ENCODE measurements at regions not wholly inside any gene's neighbourhood (a gene's known extent, or its start where the extent isn't known, plus 50 kb on each side); places are given as distances from the start of the nearest gene placed in this dataset.

GRCh38 chr9:87086221-87086818, 139.0 kb upstream of the GAS1 start:
- DNase-seq: no peak

- no peak for DNase-seq
These were observed 139.9 kb upstream of the GAS1 start for GRCh38 chr9:87087197-87087596.

- DNase-seq: no peak
These were observed 140.9 kb upstream of the GAS1 start for GRCh38 chr9:87088192-87088591.

GRCh38 chr9:87088621-87089365, 141.5 kb upstream of the GAS1 start:
- no peak for DNase-seq

- no peak for DNase-seq
These were observed 142.2 kb upstream of the GAS1 start for GRCh38 chr9:87089506-87089905.

DNA sequence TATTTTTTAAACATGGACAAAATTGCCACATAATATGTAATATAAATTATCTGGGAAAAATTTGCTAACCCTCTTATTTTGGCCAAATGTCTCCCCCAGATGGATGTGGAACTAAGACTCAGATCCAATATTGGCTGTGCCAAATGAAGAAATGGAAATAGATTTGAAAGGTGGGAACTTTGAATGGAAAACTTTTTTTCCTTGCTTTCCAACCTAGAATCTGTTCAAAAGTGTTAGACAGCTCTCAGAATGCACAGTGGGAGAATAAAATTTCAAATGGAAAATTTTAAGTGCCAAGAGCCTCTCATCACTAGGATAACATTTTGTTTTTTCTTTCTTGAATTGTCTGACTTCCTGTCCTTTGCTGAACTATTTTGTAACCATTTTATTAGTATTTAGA, 142.6 kb upstream of the GAS1 start:
- DNase-seq: no peak

DNA sequence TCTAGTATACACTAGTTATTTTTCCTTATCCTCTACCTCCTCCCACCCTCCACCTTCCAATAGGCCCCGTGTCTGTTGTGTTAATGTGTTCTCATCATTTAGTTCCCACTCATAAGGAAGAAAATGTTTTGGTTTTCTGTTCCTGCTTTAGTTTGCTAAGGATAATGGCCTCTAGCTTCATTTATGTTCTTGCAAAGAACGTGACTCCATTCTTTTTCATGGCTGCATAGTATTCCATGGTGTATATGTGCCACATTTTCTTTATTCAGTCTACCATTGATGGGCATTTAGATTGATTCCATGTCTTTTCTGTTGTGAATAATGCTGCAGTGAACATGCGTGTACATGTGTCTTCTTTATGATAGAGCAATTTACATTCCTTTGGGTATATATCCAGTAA, 146.5 kb upstream of the GAS1 start:
- DNase-seq: no peak

- no peak for DNase-seq
These were observed 148.6 kb upstream of the GAS1 start for GRCh38 chr9:87095951-87096350.

DNA sequence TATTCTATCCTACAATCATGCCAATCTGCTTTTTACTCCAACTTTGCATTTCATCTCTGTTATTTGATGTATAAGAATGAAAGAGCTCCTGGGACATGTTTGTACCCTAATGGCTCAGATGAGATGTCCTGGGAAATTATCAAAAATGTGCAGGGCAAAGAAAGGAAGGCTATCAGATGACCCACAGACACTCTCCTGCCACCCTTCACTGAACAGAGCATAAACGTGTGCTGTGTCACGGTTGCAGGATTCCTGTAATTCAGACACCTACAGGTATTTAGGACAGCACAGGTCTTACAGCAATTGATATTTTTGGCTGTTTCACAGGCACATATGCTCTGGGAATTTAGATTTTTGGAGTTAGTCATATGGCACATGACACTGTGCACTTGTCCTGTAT, 149.2 kb upstream of the GAS1 start:
- DNase-seq: no peak

GRCh38 chr9:87097238-87097637, 149.9 kb upstream of the GAS1 start:
- no peak for DNase-seq

GRCh38 chr9:87099407-87099806, 152.1 kb upstream of the GAS1 start:
- no peak for DNase-seq

GRCh38 chr9:87100001-87100400, 152.7 kb upstream of the GAS1 start:
- DNase-seq: no peak

DNA sequence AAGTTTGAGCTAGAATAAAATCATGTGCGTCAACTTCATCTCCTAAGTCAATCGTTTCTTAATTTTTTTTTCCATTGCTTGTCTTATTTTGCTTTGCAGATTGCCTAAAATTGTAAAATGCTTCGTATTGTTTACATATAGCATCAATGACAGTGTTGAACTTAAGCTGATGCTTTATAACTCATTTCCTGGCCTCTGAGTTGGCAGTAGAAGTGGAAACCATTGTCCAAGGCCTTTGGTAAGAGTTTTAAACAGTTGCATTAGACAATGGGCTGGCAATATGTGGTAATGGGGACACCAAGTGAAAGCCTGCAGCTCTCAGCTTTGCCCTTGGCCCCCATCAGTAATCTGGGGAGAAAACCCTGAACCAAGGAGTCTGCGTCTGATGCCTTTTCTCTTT, 154.8 kb upstream of the GAS1 start:
- no peak for DNase-seq

GRCh38 chr9:87107072-87107471, 159.8 kb upstream of the GAS1 start:
- no peak for DNase-seq

DNA sequence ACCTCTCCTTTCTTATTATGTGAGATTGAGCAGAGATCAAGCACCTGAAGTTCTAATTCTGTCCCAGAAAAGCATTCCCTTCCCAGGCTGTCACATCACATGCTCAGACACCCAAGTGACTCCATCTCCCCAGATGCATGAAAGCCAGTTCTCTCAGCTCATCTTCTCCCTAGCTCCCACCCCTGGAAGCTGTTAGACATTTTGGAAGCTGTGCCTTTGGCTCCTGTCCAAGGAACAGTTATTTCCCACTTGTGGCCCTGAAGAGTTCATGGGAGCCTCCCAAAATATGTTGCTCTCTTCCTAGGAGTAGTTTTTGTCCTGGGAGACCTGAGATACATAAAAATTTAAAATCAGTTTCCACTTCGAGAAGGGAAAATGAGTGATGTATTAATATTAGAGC, 161.4 kb upstream of the GAS1 start:
- no peak for DNase-seq

GRCh38 chr9:87109231-87109631, 161.9 kb upstream of the GAS1 start:
- no peak for DNase-seq

GRCh38 chr9:87109851-87110250, 162.5 kb upstream of the GAS1 start:
- no peak for DNase-seq

DNA sequence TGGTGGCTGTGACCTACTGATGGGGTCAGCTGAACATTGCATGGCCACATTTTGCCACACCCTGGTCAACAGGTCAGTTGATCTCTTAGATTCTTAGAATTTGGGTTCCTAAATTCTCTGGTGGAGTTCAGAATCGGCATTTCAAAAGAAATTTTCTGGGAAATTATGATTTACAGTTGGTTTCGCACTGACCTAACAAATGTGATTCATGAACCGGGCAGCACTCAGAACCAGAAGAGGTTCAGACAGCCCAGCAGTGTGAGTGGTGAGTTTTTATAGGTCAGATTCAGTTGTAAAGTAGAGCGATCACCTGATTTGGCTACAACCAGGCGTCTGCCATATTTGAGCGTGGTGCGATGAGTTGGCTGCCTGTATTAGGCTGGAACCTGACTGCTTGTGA, 163.7 kb upstream of the GAS1 start:
- no peak for DNase-seq

DNA sequence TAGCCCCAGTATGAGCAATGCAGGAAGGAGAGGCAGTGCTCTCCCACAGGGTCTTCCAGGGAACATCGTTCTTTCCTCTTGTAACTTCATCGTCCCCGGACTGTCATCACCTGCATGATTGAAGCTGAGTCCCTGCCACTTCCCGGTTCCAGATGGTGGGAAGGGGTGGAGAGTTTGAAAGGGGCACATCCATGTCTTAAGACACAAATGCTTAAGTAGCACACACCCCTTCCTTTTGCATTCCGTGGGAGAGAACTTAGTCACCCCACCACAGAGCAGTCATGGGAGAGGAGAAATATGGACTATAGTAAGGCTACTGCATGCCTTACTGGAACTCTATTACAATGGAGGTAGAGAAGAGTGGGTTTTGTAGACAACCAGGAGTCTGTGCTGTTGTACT, 165.3 kb upstream of the GAS1 start:
- no peak for DNase-seq

DNA sequence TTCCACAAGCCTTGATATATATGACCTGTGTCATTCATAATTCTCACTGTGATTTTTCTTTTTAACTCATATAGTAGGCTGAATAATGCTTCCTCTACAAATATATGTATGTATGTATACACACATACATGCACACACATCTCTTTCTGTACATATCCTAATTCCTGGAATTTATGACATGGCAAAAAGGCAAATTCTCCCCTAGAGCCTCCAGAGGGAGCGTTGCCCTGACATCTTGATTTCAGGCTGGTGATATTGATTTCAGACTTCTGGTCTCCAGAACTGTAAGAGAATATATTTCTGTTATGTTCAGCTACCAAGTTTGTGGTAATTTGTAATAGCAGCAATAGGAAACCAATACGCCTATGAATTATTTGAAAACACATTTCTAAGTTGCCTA, 166.6 kb upstream of the GAS1 start:
- DNase-seq: no peak

DNA sequence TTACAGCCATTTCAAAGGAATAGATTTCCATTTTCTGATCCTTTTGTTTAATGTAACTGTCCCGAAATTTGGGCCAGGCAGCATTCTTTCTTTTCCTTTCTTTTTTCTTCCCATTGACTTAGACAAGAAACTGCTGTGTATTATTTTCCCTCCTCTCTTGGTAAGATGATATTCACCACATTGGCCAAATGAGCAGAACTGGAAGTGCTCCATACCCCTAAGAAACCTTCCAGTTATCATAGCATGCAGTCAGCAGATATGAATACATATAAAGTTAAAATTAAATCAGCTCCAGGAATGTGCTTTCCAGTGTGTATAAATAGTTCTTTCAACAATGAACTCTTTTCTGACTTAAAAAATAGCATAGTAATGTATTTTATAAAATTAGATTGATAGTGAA, 168.5 kb upstream of the GAS1 start:
- no peak for DNase-seq

GRCh38 chr9:87116492-87116891, 169.2 kb upstream of the GAS1 start:
- DNase-seq: no peak

DNA sequence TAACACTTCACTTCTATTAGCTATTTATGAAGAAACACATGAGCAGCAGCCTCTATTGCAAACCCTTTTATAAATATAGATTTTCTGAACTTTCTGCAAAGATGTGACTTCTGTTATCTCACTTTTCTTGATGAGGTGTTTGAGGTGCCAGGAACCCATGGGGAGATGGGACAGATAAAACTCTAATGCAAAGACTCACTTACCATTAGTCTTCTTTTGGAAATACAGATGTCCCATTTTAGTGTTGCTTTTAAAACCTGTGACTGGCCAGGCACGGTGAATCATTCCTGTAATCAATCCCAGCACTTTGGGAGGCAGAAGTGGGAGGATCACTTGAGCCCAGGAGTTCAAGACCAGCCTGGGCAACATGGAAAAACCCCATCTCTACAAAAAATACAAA, 171.3 kb upstream of the GAS1 start:
- DNase-seq: no peak

DNA sequence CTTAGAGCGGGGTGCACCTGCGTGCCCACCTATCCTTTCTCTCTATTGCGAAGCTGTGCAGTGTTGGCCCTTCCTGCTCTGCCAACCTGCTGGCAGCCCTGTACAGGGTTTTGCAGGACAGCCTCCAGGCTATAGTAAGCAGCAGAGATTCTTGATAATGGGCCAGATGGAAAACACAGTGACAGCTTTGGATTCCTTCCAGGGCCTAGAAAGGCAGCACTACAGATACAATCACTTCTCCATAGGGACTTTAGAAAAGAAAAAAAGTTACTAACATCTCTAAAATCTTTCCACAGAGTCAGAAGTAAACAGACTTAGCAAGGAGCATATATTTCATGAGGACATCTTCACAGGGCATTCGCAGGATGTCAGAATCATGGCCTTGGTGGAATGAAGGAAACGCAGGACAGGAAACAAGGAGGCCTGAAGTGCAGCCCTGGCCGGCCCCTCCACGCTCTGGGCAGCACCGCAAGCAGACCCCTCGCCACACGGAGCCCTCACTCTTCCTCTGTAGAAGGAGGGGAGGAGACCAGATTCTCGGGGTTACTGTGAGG, 172.1 kb upstream of the GAS1 start:
- no peak for DNase-seq

DNA sequence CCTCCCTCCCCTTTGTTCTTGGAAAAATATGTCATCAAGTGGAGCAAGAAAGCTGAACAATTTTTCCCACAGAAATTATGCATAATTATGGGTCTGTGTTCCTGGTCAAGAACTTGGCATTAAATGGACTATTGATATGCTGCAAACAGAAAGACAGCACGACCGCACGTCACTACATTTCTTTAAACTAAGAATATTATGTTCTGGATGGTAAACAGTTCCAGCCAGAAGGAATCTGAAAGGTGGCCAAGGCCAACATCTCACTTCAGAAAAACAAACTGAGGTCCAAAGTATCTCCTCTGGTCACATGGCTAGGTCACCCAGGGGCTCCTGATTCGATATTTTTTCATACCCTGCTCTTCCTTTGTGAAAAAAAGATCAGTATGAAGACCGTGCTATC, 173.3 kb upstream of the GAS1 start:
- no peak for DNase-seq

All from CD4-positive, alpha-beta T cell treated with Interleukin-4 for 4 hours (primary cell).